ENCODE measurements at regions not wholly inside any gene's neighbourhood (a gene's known extent, or its start where the extent isn't known, plus 50 kb on each side); places are given as distances from the start of the nearest gene placed in this dataset.

GRCh38 chr13:100798739-100799361 lies 124.3 kb upstream of the TMTC4 start:
- Histone ChIP-seq H3K27me3 (ENCODE audit: insufficient read depth, poor library complexity, severe bottlenecking) (no peaks in the 10 kb centered on the region), H3K27ac (replicated peaks) (no peak overlapping the region), H3K4me3 (replicated peaks; ENCODE audit: insufficient read depth, low read length) (no peak overlapping the region)
- no peak for TF ChIP-seq GABPA (IDR thresholded peaks at IDR 0.05; ENCODE audit: low read depth)
- TF ChIP-seq REST (IDR thresholded peaks at IDR 0.05; ENCODE audit: insufficient replicate concordance, low read depth): no peak
- no peak for TF ChIP-seq SPI1 (IDR thresholded peaks at IDR 0.05; ENCODE audit: borderline replicate concordance, low read depth)
- TF ChIP-seq, protein P1, sequence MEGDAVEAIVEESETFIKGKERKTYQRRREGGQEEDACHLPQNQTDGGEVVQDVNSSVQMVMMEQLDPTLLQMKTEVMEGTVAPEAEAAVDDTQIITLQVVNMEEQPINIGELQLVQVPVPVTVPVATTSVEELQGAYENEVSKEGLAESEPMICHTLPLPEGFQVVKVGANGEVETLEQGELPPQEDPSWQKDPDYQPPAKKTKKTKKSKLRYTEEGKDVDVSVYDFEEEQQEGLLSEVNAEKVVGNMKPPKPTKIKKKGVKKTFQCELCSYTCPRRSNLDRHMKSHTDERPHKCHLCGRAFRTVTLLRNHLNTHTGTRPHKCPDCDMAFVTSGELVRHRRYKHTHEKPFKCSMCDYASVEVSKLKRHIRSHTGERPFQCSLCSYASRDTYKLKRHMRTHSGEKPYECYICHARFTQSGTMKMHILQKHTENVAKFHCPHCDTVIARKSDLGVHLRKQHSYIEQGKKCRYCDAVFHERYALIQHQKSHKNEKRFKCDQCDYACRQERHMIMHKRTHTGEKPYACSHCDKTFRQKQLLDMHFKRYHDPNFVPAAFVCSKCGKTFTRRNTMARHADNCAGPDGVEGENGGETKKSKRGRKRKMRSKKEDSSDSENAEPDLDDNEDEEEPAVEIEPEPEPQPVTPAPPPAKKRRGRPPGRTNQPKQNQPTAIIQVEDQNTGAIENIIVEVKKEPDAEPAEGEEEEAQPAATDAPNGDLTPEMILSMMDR (IDR thresholded peaks at IDR 0.05; ENCODE audit: insufficient read depth, low read length): no peak
- TF ChIP-seq POLR2AphosphoS5 (IDR thresholded peaks at IDR 0.05; ENCODE audit: low read depth): no peak
- no peak for DNase-seq (ENCODE audit: low read depth in 1 of 2, low spot score in 1 of 2)

DNA sequence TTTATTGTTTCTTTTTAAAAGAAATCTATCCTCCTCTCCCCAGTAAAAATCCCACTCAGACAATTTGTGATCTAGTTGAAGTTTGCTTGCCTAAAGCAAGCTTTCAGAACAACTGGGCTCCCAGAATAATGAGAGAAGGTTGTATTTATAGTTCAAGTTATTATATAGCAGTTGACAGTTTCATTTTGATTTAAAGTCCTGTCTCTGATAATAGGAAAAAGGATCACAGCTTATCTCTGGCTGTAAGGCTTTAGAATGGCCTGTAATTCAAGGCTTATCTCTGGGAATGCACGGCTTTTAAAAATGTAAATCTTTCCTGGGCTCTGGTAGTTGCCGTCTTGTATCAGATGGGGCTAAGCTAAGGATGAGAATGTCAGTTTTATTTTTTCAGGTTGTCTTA lies 123.3 kb upstream of the TMTC4 start:
- Histone ChIP-seq H3K27ac (replicated peaks) (no peak overlapping the region), H3K27me3 (ENCODE audit: insufficient read depth, poor library complexity, severe bottlenecking) (no peaks in the 10 kb centered on the region), H3K4me3 (replicated peaks; ENCODE audit: insufficient read depth, low read length) (no peak overlapping the region)
- no peak for DNase-seq (ENCODE audit: low read depth in 1 of 2, low spot score in 1 of 2)
- TF ChIP-seq, protein P1 (IDR thresholded peaks at IDR 0.05; ENCODE audit: insufficient read depth, low read length): no peak
- TF ChIP-seq SPI1 (IDR thresholded peaks at IDR 0.05; ENCODE audit: borderline replicate concordance, low read depth): no peak
- no peak for TF ChIP-seq GABPA (IDR thresholded peaks at IDR 0.05; ENCODE audit: low read depth)
- no peak for TF ChIP-seq POLR2AphosphoS5 (IDR thresholded peaks at IDR 0.05; ENCODE audit: low read depth)
- no peak for TF ChIP-seq REST (IDR thresholded peaks at IDR 0.05; ENCODE audit: insufficient replicate concordance, low read depth)

GRCh38 chr13:100796463-100796862 lies 121.9 kb upstream of the TMTC4 start:
- H3K4me3 ChIP-seq (replicated peaks; ENCODE audit: insufficient read depth, low read length): no peak overlapping the region
- TF ChIP-seq REST (IDR thresholded peaks at IDR 0.05; ENCODE audit: insufficient replicate concordance, low read depth) (no peak), SPI1 (IDR thresholded peaks at IDR 0.05; ENCODE audit: borderline replicate concordance, low read depth) (no peak), POLR2AphosphoS5 (IDR thresholded peaks at IDR 0.05; ENCODE audit: low read depth) (no peak), GABPA (IDR thresholded peaks at IDR 0.05; ENCODE audit: low read depth) (no peak)
- TF ChIP-seq, protein P1 (IDR thresholded peaks at IDR 0.05; ENCODE audit: insufficient read depth, low read length): no peak
- no peaks in the 10 kb centered on the region for H3K27me3 ChIP-seq (ENCODE audit: insufficient read depth, poor library complexity, severe bottlenecking)
- H3K27ac ChIP-seq (replicated peaks): no peak overlapping the region
- DNase-seq (ENCODE audit: low read depth in 1 of 2, low spot score in 1 of 2): no peak
